ENCODE measurements at regions not wholly inside any gene's neighbourhood (a gene's known extent, or its start where the extent isn't known, plus 50 kb on each side); places are given as distances from the start of the nearest gene placed in this dataset.
"Not testable (repeated sequence)": the region's sequence is repeated elsewhere in the genome, so short reads cannot be mapped to it uniquely, and the experiment has no call there.

DNA sequence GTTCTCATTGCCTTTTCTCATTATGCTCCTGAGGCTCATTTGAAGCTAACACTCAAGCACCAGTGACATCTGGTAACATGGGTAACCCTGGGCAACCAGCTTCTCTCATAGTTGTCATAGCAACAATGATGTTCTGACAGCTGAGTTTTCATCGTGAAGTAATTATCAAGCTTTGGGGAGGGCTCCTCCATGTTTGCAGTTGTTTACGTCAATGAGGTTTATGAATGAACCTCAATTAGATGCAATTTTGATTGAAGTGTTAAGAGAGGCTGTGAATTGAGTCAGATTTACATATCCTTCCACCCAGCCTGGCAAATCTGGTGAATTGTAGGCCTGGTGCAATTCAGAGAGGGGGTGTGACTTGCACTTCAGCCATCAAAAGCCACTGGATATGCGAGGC lies 119.3 kb upstream of the CHD2 start:
- no peak for DNase-seq
- no peak overlapping the region for H3K27ac ChIP-seq
- H3K4me3 ChIP-seq = no peak overlapping the region
- H3K9me3 ChIP-seq = no peaks in the 10 kb centered on the region
- H3K36me3 ChIP-seq = no peaks in the 10 kb centered on the region
- intact Hi-C loops (cut with DNase I) = no loop called here
- 97% methylated on average over 3 of the region's 3 CpGs for WGBS, 2 donors
- H3K4me1 ChIP-seq = no peaks in the 10 kb centered on the region
- H3K27me3 ChIP-seq = no peaks in the 10 kb centered on the region
- TF ChIP-seq POLR2AphosphoS5 (IDR thresholded peaks at IDR 0.05) (no peak), EP300 (IDR thresholded peaks at IDR 0.05) (no peak), POLR2A (IDR thresholded peaks at IDR 0.05) (no peak)
- TF ChIP-seq, protein P1, sequence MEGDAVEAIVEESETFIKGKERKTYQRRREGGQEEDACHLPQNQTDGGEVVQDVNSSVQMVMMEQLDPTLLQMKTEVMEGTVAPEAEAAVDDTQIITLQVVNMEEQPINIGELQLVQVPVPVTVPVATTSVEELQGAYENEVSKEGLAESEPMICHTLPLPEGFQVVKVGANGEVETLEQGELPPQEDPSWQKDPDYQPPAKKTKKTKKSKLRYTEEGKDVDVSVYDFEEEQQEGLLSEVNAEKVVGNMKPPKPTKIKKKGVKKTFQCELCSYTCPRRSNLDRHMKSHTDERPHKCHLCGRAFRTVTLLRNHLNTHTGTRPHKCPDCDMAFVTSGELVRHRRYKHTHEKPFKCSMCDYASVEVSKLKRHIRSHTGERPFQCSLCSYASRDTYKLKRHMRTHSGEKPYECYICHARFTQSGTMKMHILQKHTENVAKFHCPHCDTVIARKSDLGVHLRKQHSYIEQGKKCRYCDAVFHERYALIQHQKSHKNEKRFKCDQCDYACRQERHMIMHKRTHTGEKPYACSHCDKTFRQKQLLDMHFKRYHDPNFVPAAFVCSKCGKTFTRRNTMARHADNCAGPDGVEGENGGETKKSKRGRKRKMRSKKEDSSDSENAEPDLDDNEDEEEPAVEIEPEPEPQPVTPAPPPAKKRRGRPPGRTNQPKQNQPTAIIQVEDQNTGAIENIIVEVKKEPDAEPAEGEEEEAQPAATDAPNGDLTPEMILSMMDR (IDR thresholded peaks at IDR 0.05) = no peak

- WGBS, 2 donors = 94 to 98% methylated on average over 4 of the region's 4 CpGs
Measured at GRCh38 chr15:92781925-92782453, 118.1 kb upstream of the CHD2 start.

GRCh38 chr15:92787116-92787515 lies 113.0 kb upstream of the CHD2 start:
- Histone ChIP-seq H3K4me1 (no peaks in the 10 kb centered on the region), H3K4me3 (no peak overlapping the region), H3K9me3 (no peaks in the 10 kb centered on the region), H3K27ac (no peak overlapping the region), H3K36me3 (no peaks in the 10 kb centered on the region), H3K27me3 (no peaks in the 10 kb centered on the region)
- TF ChIP-seq POLR2A (IDR thresholded peaks at IDR 0.05) (no peak), EP300 (IDR thresholded peaks at IDR 0.05) (no peak), POLR2AphosphoS5 (IDR thresholded peaks at IDR 0.05) (no peak)
- TF ChIP-seq, protein P1 (IDR thresholded peaks at IDR 0.05) = no peak
- DNase-seq = no peak
- intact Hi-C loops (cut with DNase I) = no loop called here
- 94 to 95% methylated on average over 3 of the region's 3 CpGs for WGBS, 2 donors

More at GRCh38 chr15:92781925-92782453, 118.1 kb upstream of the CHD2 start:
- H3K27ac ChIP-seq = no peak overlapping the region
- no peaks in the 10 kb centered on the region for H3K9me3 ChIP-seq
- H3K27me3 ChIP-seq = no peaks in the 10 kb centered on the region
- TF ChIP-seq, protein P1 (IDR thresholded peaks at IDR 0.05) = no peak
- TF ChIP-seq EP300 (IDR thresholded peaks at IDR 0.05) = no peak
- TF ChIP-seq POLR2A (IDR thresholded peaks at IDR 0.05) = no peak
- no peak for TF ChIP-seq POLR2AphosphoS5 (IDR thresholded peaks at IDR 0.05)
- H3K36me3 ChIP-seq = no peaks in the 10 kb centered on the region
- intact Hi-C loops (cut with DNase I) = no loop called here
- no peak for DNase-seq
- no peaks in the 10 kb centered on the region for H3K4me1 ChIP-seq
- no peak overlapping the region for H3K4me3 ChIP-seq

DNA sequence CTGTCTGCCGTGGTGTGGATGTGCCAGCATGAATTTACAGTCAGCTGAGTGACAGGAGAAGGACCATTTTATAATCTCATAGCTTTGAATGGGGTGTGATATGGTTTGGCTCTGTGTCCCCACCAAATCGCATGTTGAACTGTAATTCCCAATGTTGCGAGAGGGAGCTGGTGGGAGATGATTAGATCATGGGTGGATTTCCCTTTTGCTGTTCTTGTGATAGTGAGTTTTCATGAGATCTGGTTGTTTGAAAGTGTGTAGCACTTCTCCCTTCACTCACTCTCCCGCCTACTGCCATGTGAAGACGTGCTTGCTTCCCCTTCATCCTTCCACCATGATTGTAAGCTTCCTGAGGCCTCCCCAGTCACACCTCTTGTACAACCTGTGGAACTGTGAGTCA lies 111.9 kb upstream of the CHD2 start:
- intact Hi-C loops (cut with DNase I) = no loop called here
- no peaks in the 10 kb centered on the region for H3K36me3 ChIP-seq
- no peaks in the 10 kb centered on the region for H3K27me3 ChIP-seq
- no peak overlapping the region for H3K27ac ChIP-seq
- H3K4me1 ChIP-seq = no peaks in the 10 kb centered on the region
- no peaks in the 10 kb centered on the region for H3K9me3 ChIP-seq
- DNase-seq = no peak
- TF ChIP-seq POLR2AphosphoS5 (IDR thresholded peaks at IDR 0.05) = no peak
- no peak for TF ChIP-seq POLR2A (IDR thresholded peaks at IDR 0.05)
- no peak for TF ChIP-seq EP300 (IDR thresholded peaks at IDR 0.05)
- TF ChIP-seq, protein P1 (IDR thresholded peaks at IDR 0.05) = no peak
- WGBS, 2 donors = 97% methylated on average over 5 of the region's 5 CpGs
- H3K4me3 ChIP-seq = no peak overlapping the region

DNA sequence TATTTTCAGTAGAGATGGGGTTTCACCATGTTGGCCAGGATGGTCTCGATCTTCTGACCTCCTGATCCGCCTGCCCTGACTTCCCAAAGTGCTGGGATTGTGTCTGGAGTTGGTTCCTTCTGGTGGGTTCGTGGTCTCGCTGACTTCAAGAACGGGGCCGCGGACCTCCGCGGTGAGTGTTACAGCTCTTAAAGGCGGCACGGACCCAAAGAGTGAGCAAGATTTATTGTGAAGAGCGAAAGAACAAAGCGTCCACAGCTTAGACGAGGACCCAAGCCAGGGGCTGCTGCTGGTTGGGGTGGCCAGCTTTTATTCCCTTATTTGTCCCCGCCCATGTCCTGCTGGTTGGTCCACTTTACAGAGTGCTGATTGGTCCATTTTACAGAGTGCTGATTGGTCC lies 111.3 kb upstream of the CHD2 start:
- H3K27ac ChIP-seq; H3K4me1 ChIP-seq; H3K9me3 ChIP-seq; H3K27me3 ChIP-seq; H3K4me3 ChIP-seq; H3K36me3 ChIP-seq; intact Hi-C loops (cut with DNase I); DNase-seq: not testable (repeated sequence)
- 97% methylated on average over 15 of the region's 15 CpGs for WGBS, 2 donors
